SHP77 treated with DMSO at 0.1 percent for 48 hours (cell line): ENCODE measurements at regions not wholly inside any gene's neighbourhood (a gene's known extent, or its start where the extent isn't known, plus 50 kb on each side); places are given as distances from the start of the nearest gene placed in this dataset.

Experiments used
- DNase-seq: peaks from one replicate; lab custom pipeline; 2025; lab: John Stamatoyannopoulos, UW

GRCh38 chr6:26312501-26313397 lies 52.2 kb upstream of the BTN3A2 start:
- DNase-seq, result no peak
